ENCODE measurements at regions not wholly inside any gene's neighbourhood (a gene's known extent, or its start where the extent isn't known, plus 50 kb on each side); places are given as distances from the start of the nearest gene placed in this dataset.

- TF ChIP-seq CTCF (IDR thresholded peaks at IDR 0.05) (no peak), POLR2A (IDR thresholded peaks at IDR 0.05) (no peak)
Observed at GRCh38 chr5:82405618-82406204, 127.6 kb upstream of the RPS23 start.
